ENCODE measurements at regions not wholly inside any gene's neighbourhood (a gene's known extent, or its start where the extent isn't known, plus 50 kb on each side); places are given as distances from the start of the nearest gene placed in this dataset.
"Not testable (repeated sequence)": the region's sequence is repeated elsewhere in the genome, so short reads cannot be mapped to it uniquely, and the experiment has no call there.

GRCh38 chr9:21715408-21715807, 87.0 kb upstream of the MTAP start:
- H3K4me3 ChIP-seq = no peak overlapping the region
- no peaks in the 10 kb centered on the region for H3K27me3 ChIP-seq
- H3K9me3 ChIP-seq = no peaks in the 10 kb centered on the region
- H3K4me1 ChIP-seq = no peaks in the 10 kb centered on the region
- DNase-seq = no peak
- no peaks in the 10 kb centered on the region for H3K36me3 ChIP-seq
- H3K27ac ChIP-seq = no peak overlapping the region
- TF ChIP-seq CTCF (IDR thresholded peaks at IDR 0.05) (no peak), POLR2A (IDR thresholded peaks at IDR 0.05) (no peak)

GRCh38 chr9:21720758-21721157, 81.7 kb upstream of the MTAP start:
- Histone ChIP-seq H3K27me3 (no peaks in the 10 kb centered on the region), H3K27ac (no peak overlapping the region), H3K4me1 (no peaks in the 10 kb centered on the region), H3K4me3 (no peak overlapping the region), H3K36me3 (no peaks in the 10 kb centered on the region), H3K9me3 (no peaks in the 10 kb centered on the region)
- no peak for DNase-seq
- TF ChIP-seq CTCF (IDR thresholded peaks at IDR 0.05) = no peak
- TF ChIP-seq POLR2A (IDR thresholded peaks at IDR 0.05) = no peak

GRCh38 chr9:21727411-21727810, 75.0 kb upstream of the MTAP start:
- H3K36me3 ChIP-seq, DNase-seq, H3K4me1 ChIP-seq, H3K4me3 ChIP-seq, H3K27ac ChIP-seq, H3K27me3 ChIP-seq, H3K9me3 ChIP-seq: not testable (repeated sequence)

GRCh38 chr9:21728781-21729180, 73.7 kb upstream of the MTAP start:
- DNase-seq = no peak
- no peak overlapping the region for H3K4me3 ChIP-seq
- no peaks in the 10 kb centered on the region for H3K27me3 ChIP-seq
- TF ChIP-seq POLR2A (IDR thresholded peaks at IDR 0.05) (no peak), CTCF (IDR thresholded peaks at IDR 0.05) (no peak)
- H3K4me1 ChIP-seq = no peaks in the 10 kb centered on the region
- H3K9me3 ChIP-seq = no peaks in the 10 kb centered on the region
- H3K27ac ChIP-seq = no peak overlapping the region
- H3K36me3 ChIP-seq = no peaks in the 10 kb centered on the region

GRCh38 chr9:21729648-21730047, 72.8 kb upstream of the MTAP start:
- H3K36me3 ChIP-seq = no peaks in the 10 kb centered on the region
- no peaks in the 10 kb centered on the region for H3K4me1 ChIP-seq
- H3K27ac ChIP-seq = no peak overlapping the region

GRCh38 chr9:21730899-21731298, 71.5 kb upstream of the MTAP start:
- Histone ChIP-seq H3K36me3 (no peaks in the 10 kb centered on the region), H3K27me3 (no peaks in the 10 kb centered on the region), H3K27ac (no peak overlapping the region), H3K4me1 (no peaks in the 10 kb centered on the region), H3K9me3 (no peaks in the 10 kb centered on the region), H3K4me3 (no peak overlapping the region)
- TF ChIP-seq CTCF (IDR thresholded peaks at IDR 0.05) (no peak), POLR2A (IDR thresholded peaks at IDR 0.05) (no peak)
- no peak for DNase-seq

More at GRCh38 chr9:21729648-21730047, 72.8 kb upstream of the MTAP start:
- H3K9me3 ChIP-seq = no peaks in the 10 kb centered on the region
- no peak for DNase-seq
- H3K4me3 ChIP-seq = no peak overlapping the region
- H3K27me3 ChIP-seq = no peaks in the 10 kb centered on the region
- TF ChIP-seq CTCF (IDR thresholded peaks at IDR 0.05) (no peak), POLR2A (IDR thresholded peaks at IDR 0.05) (no peak)
